CD4-positive, alpha-beta T cell (primary cell): ENCODE measurements at regions not wholly inside any gene's neighbourhood (a gene's known extent, or its start where the extent isn't known, plus 50 kb on each side); places are given as distances from the start of the nearest gene placed in this dataset.

Source experiments
- ATAC-seq: fragments of 200-7000 bp; cut with Tn5 transposase; one replicate; pipeline ENCODE4 v1.10.0; 2022; ENCODE audit warnings: mild to moderate bottlenecking; ENCODE audit not compliant: poor library complexity
- CTCF ChIA-PET: fragments of 350-600 bp; sonication (Branson Sonifier 250); formaldehyde crosslinking; loops from one replicate; lab custom pipeline; 2021; ENCODE audit warnings: antibody characterized with exemption, inconsistent platforms; lab: Charles Lee
- POLR2A ChIA-PET: fragments of 350-600 bp; sonication (Branson Sonifier 250); formaldehyde crosslinking; loops from one replicate; lab custom pipeline; 2021; ENCODE audit warnings: antibody characterized with exemption, inconsistent platforms; lab: Charles Lee
- DNase-seq, 14 experiments: peaks; one replicate each; pipeline ENCODE4 v3.0.0-alpha.2; 2013 to 2020; ENCODE audit warnings: mixed read lengths in 2 of 14
- H3K27ac ChIP-seq, 2 donors: one replicate each; pipeline versions ENCODE4 v1.5.1 to v1.7.0; 2013; ENCODE audit warnings: low read length in 2 of 2, low read depth in 1 of 2, mild to moderate bottlenecking in 1 of 2
- H3K27me3 ChIP-seq, 2 experiments: 1 replicate in 1 of 2; 2 replicates in 1 of 2; pipeline versions ENCODE4 v1.6.1 to v1.7.0; 2013; ENCODE audit warnings: low read length in 2 of 2, control low read depth in 1 of 2, mild to moderate bottlenecking in 1 of 2, moderate library complexity in 1 of 2; ENCODE audit not compliant: insufficient read depth in 2 of 2, control insufficient read depth in 1 of 2
- H3K36me3 ChIP-seq: one replicate; pipeline ENCODE4 v1.6.1; 2013; ENCODE audit warnings: low read length, control low read depth; ENCODE audit not compliant: insufficient read depth
- H3K4me1 ChIP-seq: one replicate; pipeline ENCODE4 v1.6.1; 2013; ENCODE audit warnings: low read length, control low read depth; ENCODE audit not compliant: insufficient read depth
- H3K4me3 ChIP-seq: one replicate; pipeline ENCODE4 v1.5.1; 2013; ENCODE audit warnings: mild to moderate bottlenecking, low read length, moderate library complexity
- H3K9me3 ChIP-seq, 2 experiments: 1 replicate in 1 of 2; 2 replicates in 1 of 2; pipeline versions ENCODE4 v1.6.1 to v1.7.0; 2013; ENCODE audit warnings: low read length in 2 of 2, mild to moderate bottlenecking in 2 of 2, control low read depth in 1 of 2, moderate library complexity in 1 of 2; ENCODE audit not compliant: control insufficient read depth in 1 of 2, insufficient read depth in 1 of 2
- H3K27ac Mint-ChIP-seq: one replicate; pipeline ENCODE4 v1.8.0; 2020; ENCODE audit warnings: mixed read lengths
- H3K27me3 Mint-ChIP-seq: one replicate; pipeline ENCODE4 v1.8.0; 2021; ENCODE audit warnings: mixed read lengths
- H3K36me3 Mint-ChIP-seq: one replicate; pipeline ENCODE4 v1.8.0; 2021; ENCODE audit warnings: low read depth, mixed read lengths
- H3K4me1 Mint-ChIP-seq: one replicate; pipeline ENCODE4 v1.8.0; 2021; ENCODE audit warnings: low read depth, mixed read lengths
- H3K4me3 Mint-ChIP-seq: one replicate; pipeline ENCODE4 v1.8.0; 2020; ENCODE audit warnings: mild to moderate bottlenecking, mixed read lengths
- H3K9me3 Mint-ChIP-seq: one replicate; pipeline ENCODE4 v1.8.0; 2020; ENCODE audit warnings: mixed read lengths
- intact Hi-C, 2 experiments: fragments of 100-400 bp; cut with DNase I in 1 of 2; cut with micrococcal nuclease in 1 of 2; formaldehyde crosslinking; loops; one replicate each; pipeline versions ENCODE4 v1.15.1 to v1.9.0; 2023 to 2025; cut with DNase I, micrococcal nuclease
- TF ChIP-seq, protein P1 (sequence below): fragments of 200-600 bp; IDR thresholded peaks from one replicate; pipeline ENCODE4 v1.8.0; 2022; ENCODE audit warnings: antibody characterized with exemption, mild to moderate bottlenecking

DNA sequence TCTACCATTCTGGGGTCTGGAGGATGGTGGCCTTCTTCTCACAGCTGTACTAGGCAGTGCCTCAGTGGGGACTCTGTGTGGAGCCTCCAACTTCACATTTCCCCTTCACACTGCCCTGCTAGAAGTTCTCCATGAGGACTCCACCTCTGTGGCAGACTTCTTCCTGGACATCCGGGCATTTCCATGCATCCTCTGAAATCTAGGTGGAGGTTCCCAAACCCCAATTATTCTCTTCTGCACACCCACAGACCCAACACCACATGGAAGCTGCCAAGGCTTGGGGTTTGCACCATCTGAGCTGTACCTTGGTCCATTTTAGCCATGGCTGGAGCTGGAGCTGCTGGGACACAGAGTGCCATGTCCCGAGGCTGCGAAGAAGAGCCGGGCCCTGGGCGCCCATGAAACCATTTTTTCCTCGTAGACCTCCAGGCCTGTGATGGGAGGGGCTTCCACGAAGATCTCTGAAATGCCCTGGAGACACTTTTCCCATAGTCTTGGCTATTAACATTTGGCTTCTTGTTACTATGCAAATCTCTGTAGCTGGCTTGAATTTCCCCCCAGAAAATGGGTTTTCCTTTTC lies 170.5 kb downstream of the FOXD2 start:
- Histone ChIP-seq H3K4me3 (no peak overlapping the region), H3K36me3 (no peaks in the 10 kb centered on the region), H3K27ac (no peak overlapping the region), H3K27me3 (no peaks in the 10 kb centered on the region), H3K4me1 (no peaks in the 10 kb centered on the region), H3K9me3 (peaks cover 5 to 9% of the 10 kb centered on the region in 2 experiments)
- Mint-ChIP-seq H3K27ac (no peak overlapping the region), H3K4me3 (no peak overlapping the region), H3K4me1 (no peaks in the 10 kb centered on the region), H3K27me3 (peaks cover 29% of the 10 kb centered on the region), H3K9me3 (peaks cover 6% of the 10 kb centered on the region), H3K36me3 (no peaks in the 10 kb centered on the region)
- ChIA-PET CTCF (no interaction called here), POLR2A (no interaction called here)
- no peak for DNase-seq
- ATAC-seq: no peak
- intact Hi-C loops: no loop called here
- TF ChIP-seq, protein P1, sequence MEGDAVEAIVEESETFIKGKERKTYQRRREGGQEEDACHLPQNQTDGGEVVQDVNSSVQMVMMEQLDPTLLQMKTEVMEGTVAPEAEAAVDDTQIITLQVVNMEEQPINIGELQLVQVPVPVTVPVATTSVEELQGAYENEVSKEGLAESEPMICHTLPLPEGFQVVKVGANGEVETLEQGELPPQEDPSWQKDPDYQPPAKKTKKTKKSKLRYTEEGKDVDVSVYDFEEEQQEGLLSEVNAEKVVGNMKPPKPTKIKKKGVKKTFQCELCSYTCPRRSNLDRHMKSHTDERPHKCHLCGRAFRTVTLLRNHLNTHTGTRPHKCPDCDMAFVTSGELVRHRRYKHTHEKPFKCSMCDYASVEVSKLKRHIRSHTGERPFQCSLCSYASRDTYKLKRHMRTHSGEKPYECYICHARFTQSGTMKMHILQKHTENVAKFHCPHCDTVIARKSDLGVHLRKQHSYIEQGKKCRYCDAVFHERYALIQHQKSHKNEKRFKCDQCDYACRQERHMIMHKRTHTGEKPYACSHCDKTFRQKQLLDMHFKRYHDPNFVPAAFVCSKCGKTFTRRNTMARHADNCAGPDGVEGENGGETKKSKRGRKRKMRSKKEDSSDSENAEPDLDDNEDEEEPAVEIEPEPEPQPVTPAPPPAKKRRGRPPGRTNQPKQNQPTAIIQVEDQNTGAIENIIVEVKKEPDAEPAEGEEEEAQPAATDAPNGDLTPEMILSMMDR: no peak

GRCh38 chr1:47611992-47612391 lies 174.1 kb downstream of the FOXD2 start:
- H3K27ac Mint-ChIP-seq: no peak overlapping the region
- no peaks in the 10 kb centered on the region for H3K9me3 Mint-ChIP-seq
- no peak for ATAC-seq
- Histone ChIP-seq H3K9me3 (peaks cover 0 to 9% of the 10 kb centered on the region in 2 experiments), H3K4me1 (no peaks in the 10 kb centered on the region), H3K27ac (no peak overlapping the region), H3K4me3 (no peak overlapping the region), H3K36me3 (no peaks in the 10 kb centered on the region), H3K27me3 (no peaks in the 10 kb centered on the region)
- ChIA-PET POLR2A (no interaction called here), CTCF (no interaction called here)
- DNase-seq: no peak
- no peaks in the 10 kb centered on the region for H3K36me3 Mint-ChIP-seq
- H3K4me3 Mint-ChIP-seq: no peak overlapping the region
- H3K27me3 Mint-ChIP-seq: peaks cover 26% of the 10 kb centered on the region
- TF ChIP-seq, protein P1: no peak
- intact Hi-C loops: no loop called here
- H3K4me1 Mint-ChIP-seq: no peaks in the 10 kb centered on the region

- no peaks in the 10 kb centered on the region for H3K4me1 ChIP-seq
- Mint-ChIP-seq H3K4me1 (no peaks in the 10 kb centered on the region), H3K36me3 (no peaks in the 10 kb centered on the region), H3K4me3 (no peak overlapping the region), H3K27ac (no peak overlapping the region), H3K9me3 (no peaks in the 10 kb centered on the region), H3K27me3 (peaks cover 23% of the 10 kb centered on the region)
- H3K9me3 ChIP-seq: peaks cover 0 to 9% of the 10 kb centered on the region in 2 experiments
- no peak overlapping the region for H3K4me3 ChIP-seq
- DNase-seq: no peak
- H3K27me3 ChIP-seq: no peaks in the 10 kb centered on the region
- TF ChIP-seq, protein P1: no peak
- ChIA-PET POLR2A (no interaction called here), CTCF (no interaction called here)
- intact Hi-C loops: no loop called here
- no peak overlapping the region for H3K27ac ChIP-seq
- ATAC-seq: no peak
- no peaks in the 10 kb centered on the region for H3K36me3 ChIP-seq
Observed at GRCh38 chr1:47612819-47613218, 175.0 kb downstream of the FOXD2 start.
